HG02642 (cell line): ENCODE measurements at regions not wholly inside any gene's neighbourhood (a gene's known extent, or its start where the extent isn't known, plus 50 kb on each side); places are given as distances from the start of the nearest gene placed in this dataset.
"Not testable (repeated sequence)": the region's sequence is repeated elsewhere in the genome, so short reads cannot be mapped to it uniquely, and the experiment has no call there.

Source experiments
- ATAC-seq: cut with Tn5 transposase; IDR thresholded peaks from one replicate; pipeline ENCODE4 v1.9.1; 2021; ENCODE audit warnings: mild to moderate bottlenecking; ENCODE audit not compliant: unreplicated experiment, poor library complexity

GRCh38 chr1:229851511-229851910 lies 215.5 kb upstream of the GALNT2 start:
- no peak for ATAC-seq

- no peak for ATAC-seq
Measured at GRCh38 chr1:229853751-229854150, 213.3 kb upstream of the GALNT2 start.

GRCh38 chr1:229854620-229855019 lies 212.4 kb upstream of the GALNT2 start:
- ATAC-seq, result no peak

DNA sequence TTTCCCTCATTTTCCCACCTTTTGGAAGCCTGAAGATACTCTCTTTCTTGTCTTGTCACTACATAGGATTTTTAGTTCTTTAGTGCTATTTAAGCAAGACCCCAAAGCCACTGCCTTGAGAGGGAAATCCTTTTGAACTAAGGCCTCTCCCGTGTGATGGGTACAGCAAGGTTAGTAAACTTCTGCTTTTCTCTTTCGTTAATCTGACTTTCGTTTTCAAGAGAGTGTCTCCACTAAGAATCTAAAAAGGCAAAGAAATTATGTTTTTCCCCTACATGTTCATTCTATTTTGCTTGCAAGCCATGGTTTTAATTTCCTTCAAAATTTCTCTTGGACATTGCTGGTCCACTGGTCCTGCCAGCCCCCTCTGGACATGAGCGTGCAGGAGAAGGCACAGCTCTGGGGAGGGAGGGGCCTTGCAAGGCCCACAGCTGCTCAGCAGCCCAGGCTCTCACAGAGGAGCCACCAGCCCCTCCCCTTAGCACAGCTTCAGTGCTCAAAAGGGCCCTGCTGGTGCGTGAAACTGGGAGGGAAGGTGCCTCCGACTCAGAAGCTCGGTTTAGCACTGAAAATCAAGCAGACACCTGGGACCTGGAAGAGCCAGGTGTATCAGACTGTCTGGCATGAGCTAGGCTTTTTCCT lies 210.9 kb upstream of the GALNT2 start:
- ATAC-seq, result peak; percentile 98

DNA sequence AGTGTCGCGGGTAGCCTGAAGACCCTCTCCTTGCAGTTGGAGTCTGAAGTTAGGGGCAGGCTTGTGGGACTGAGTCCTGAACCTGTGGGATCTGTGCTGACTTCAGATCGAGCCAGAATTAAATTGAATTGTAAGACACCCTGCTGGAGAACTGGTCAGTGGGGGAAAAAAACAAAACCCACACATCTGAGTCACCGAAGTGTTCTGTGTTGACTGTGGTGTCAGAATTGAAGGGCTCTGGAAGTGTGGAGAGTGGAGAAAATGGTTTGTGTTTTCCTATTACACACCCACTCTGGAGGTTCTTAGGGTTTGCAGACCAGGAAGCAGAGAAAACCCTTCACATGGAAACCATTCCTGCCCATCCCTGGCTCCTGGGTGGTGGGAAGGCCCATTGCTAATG lies 209.5 kb upstream of the GALNT2 start:
- no peak for ATAC-seq

DNA sequence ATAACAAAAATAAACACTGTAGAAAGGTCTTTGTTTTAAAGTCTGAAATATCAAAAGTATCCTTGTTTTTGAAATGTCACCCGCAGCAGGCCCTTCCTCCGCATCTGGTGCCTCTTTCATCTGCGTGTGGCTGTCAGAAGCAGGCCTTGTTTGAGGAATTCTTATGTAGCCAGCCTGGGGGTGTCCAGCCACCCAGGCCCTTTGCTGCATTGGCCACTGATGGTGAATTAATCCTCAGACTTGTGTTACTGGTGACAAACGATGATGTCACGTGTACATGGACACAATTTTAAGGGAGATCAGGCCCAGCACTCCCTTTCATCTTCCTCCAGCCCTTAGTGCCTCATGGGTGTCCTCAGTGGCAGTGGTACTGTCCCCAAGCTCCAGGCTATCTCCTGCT lies 208.0 kb upstream of the GALNT2 start:
- ATAC-seq, result no peak

DNA sequence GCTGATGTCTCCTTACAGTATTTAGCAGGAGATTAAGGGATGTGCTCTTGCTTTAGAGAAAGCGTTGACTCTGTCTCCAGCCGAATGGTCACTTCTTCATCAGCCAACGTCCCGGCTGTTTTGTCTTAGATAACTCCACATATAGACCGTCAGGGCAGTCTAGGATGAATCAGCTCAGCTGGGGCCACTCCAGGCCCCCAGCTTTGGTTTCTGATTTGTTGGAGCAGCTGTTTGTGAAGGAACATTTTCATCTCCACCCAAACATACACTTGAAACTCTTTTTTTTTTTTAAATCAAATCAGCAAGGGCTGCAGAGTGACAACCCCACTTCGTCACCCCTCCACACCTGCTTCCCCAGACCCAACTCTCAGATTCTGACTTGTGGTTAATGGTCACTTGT lies 206.1 kb upstream of the GALNT2 start:
- ATAC-seq, result no peak

- no peak for ATAC-seq
Measured at GRCh38 chr1:229862017-229862774, 204.8 kb upstream of the GALNT2 start.

DNA sequence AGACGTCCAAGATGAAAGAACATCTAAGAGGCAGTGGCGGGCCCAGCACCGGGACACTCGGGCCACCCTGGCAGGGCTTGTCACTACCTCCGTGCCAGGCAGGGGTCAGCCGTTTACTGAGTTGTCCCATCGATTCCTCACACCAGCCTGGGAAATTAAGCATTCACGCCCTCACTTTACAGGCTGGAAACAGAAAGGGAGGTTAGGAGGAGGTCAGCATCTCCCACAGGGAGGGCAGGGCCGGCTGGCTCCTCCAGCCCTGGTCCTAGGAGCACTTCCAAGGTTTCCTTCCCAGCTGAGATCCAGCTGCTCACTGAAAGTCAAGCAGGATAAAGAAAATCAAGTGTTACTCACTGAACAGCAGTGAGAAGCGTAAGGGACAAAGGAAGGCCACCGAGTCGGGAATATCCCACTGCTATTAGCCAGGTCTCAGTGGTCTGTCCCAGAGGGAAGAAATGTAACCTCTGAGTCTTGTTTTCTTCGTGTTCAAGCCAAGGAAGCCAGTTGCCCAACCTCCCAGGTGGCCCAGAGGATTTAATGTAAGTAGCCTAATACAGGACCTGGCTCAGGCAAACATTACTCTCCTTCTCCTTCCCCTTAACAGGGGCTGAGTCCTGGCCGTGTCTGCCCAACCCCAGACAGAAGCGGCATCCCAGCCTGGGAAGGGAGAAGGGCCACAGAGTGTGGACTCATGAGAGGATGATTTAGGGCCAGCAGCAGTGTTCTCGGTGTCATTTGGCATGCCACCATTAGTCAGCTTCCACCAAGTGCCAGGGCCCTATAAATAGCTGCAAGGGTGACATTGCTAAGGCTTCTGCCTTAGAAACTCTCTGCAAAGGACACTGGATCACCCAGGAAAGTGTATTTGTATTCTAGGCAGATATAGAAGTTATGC lies 203.1 kb upstream of the GALNT2 start:
- no peak for ATAC-seq

GRCh38 chr1:229864686-229865230 lies 202.3 kb upstream of the GALNT2 start:
- no peak for ATAC-seq

DNA sequence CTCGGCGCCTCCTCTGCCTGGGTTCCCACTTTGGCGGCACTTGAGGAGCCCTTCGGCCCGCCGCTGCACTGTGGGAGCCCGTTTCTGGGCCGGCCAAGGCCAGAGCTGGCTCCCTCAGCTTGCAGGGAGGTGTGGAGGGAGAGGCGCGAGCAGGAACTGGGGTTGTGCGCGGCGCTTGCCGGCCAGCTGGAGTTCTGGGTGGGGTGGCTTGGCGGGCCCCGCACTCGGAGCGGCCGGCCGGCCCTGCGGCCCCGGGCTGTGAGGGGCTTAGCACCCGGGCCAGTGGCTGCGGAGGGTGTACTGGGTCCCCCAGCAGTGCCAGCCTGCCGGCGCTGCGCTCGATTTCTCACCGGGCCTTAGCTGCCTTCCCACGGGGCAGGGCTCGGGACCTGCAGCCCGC lies 201.7 kb upstream of the GALNT2 start:
- ATAC-seq, result not testable (repeated sequence)

DNA sequence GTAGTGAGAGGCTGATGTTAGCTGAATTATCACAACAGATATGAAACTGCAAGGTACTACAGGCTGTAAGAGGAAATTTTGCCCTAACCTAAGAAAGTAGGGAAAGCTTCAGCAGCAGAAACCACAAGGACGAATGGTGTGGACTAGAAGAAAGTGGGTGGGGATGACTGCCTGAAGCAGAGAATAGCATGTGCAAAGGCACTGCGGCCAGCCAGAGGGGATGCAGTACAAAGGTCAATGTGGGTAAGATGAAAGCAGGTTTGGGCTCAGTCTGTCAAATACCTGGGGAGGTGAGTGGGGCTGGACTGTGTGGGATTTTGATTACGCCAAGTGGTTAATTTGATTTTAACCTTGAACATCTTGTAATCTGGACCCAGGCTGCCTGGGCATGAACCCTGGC lies 199.3 kb upstream of the GALNT2 start:
- ATAC-seq, result no peak

GRCh38 chr1:229869240-229869639 lies 197.8 kb upstream of the GALNT2 start:
- ATAC-seq, result no peak

DNA sequence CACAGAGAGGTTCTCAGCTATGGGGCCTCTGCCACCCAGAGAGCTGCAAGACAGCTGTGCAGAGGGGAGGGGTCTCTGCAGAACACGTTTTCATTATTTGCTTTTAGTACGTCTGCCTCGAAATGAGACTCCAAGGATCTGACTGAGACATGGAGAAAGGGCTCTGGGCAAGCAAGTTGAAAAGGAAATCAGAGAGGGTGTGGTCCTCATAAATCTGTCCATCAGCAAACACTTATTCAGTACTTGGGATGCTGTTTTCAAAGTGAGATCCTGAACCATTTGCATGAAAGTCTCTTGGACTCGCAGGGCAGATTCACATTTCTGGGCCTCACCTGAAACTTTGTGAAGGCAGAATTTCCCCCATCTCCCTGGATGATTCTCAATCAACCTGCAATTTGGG lies 197.4 kb upstream of the GALNT2 start:
- no peak for ATAC-seq

DNA sequence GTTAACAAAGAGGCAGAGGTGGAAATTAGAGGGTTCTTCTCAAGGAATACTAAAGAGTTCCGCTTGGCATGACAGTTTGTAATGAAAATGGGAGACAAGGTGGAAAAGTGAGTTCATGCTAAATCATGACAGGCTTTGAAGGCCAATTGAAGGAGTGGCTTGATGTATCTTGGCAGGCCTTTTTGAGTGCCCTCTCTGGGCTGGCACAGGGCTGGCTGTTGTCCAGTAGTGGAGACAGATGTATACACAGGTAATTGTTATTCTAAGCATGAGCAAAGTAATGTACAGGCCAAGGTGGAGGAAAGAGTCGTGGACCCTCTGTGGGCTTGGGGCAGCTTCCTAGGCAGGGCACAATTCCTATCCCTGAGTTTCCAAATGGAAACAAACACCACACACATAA lies 196.7 kb upstream of the GALNT2 start:
- ATAC-seq, result no peak

DNA sequence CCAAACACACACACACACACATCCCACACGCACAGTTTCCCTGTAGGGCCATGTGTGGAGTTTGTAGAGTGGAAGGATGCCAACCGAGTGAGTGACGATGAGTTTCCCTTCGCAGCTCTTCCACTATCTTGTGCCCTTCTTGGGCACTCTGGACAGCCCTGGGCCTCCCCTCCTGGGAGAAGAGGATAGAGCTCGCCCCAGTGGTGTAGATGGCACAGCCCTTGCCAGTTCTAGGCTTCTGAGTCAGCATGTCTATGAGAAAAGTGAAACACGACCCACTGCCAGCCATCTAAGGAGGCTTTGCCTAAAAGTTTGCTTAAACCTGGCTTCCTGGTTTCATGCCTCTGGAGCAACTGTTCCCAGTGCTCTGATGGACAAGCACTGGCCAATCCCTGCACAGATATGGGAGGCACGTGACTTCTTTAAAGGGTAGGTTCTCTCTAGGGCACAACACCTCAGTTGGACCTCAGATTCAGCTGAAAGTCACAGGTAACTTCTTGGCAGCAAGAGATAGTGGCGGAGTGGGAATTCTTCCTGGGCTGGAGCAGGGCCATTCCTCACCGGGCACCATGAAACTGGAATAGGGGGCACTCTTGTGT lies 195.9 kb upstream of the GALNT2 start:
- no peak for ATAC-seq

- ATAC-seq, result no peak
Measured at GRCh38 chr1:229874136-229874535, 192.9 kb upstream of the GALNT2 start.

DNA sequence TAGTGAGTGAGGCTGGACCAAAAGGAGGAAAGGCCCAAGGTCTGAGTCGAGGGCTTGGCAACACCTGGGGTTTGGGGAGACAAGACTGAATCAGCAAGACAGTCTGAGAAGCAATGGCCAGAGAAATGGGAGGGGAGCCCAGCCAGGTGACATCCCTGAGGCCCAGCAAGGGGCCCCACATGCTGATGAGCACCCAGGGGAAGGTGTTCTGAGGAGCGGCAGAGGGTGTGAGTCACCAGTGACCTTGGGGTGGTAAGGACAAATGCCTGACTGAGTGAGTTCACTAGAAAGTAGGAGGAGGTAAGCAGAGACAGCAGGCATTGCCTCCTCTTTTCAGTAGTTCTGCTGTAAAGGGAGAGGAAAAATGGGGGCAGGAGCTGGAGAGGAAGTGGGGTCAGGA lies 192.4 kb upstream of the GALNT2 start:
- ATAC-seq, result no peak

- no peak for ATAC-seq
Measured at GRCh38 chr1:229875086-229875485, 192.0 kb upstream of the GALNT2 start.

DNA sequence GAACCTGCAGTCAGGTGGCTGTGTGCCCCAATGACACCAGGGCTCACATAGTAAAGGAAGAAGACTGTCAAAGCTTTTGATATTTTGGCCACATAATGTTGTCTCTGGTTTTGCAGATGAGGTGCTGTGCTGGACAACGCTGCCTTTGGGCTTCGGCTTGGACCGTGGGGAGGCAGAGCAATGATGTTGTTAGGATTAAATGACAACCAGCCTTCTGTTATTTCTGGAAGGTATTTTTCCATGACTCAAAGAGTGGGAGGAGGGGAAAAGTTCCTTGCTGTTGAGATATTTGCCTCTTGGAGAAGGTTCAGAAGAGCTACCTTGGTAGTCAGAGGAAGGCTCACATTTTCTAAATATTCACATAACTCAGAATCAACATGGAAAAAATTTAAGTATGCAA lies 187.3 kb upstream of the GALNT2 start:
- ATAC-seq, result no peak
